ENCODE measurements at regions not wholly inside any gene's neighbourhood (a gene's known extent, or its start where the extent isn't known, plus 50 kb on each side); places are given as distances from the start of the nearest gene placed in this dataset.

GRCh38 chr3:153840487-153840886 lies 280.7 kb upstream of the ARHGEF26 start:
- no peaks in the 10 kb centered on the region for H3K36me3 ChIP-seq
- no peaks in the 10 kb centered on the region for H3K27me3 ChIP-seq
- H3K9me3 ChIP-seq: no peaks in the 10 kb centered on the region
- H3K4me1 ChIP-seq: no peaks in the 10 kb centered on the region
- no peak overlapping the region for H3K4me3 ChIP-seq
- TF ChIP-seq, protein P1, sequence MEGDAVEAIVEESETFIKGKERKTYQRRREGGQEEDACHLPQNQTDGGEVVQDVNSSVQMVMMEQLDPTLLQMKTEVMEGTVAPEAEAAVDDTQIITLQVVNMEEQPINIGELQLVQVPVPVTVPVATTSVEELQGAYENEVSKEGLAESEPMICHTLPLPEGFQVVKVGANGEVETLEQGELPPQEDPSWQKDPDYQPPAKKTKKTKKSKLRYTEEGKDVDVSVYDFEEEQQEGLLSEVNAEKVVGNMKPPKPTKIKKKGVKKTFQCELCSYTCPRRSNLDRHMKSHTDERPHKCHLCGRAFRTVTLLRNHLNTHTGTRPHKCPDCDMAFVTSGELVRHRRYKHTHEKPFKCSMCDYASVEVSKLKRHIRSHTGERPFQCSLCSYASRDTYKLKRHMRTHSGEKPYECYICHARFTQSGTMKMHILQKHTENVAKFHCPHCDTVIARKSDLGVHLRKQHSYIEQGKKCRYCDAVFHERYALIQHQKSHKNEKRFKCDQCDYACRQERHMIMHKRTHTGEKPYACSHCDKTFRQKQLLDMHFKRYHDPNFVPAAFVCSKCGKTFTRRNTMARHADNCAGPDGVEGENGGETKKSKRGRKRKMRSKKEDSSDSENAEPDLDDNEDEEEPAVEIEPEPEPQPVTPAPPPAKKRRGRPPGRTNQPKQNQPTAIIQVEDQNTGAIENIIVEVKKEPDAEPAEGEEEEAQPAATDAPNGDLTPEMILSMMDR (IDR thresholded peaks at IDR 0.05): no peak
- DNase-seq (ENCODE audit: low spot score in 2 of 2): no peak
- intact Hi-C loops (cut with DNase I): no loop called here
- H3K27ac ChIP-seq: no peak overlapping the region

GRCh38 chr3:153843994-153844393 lies 277.2 kb upstream of the ARHGEF26 start:
- Histone ChIP-seq H3K27me3 (no peaks in the 10 kb centered on the region), H3K9me3 (no peaks in the 10 kb centered on the region), H3K27ac (no peak overlapping the region), H3K4me1 (no peaks in the 10 kb centered on the region), H3K4me3 (no peak overlapping the region), H3K36me3 (no peaks in the 10 kb centered on the region)
- DNase-seq (ENCODE audit: low spot score in 2 of 2): no peak
- intact Hi-C loops (cut with DNase I): no loop called here
- TF ChIP-seq, protein P1 (IDR thresholded peaks at IDR 0.05): no peak

DNA sequence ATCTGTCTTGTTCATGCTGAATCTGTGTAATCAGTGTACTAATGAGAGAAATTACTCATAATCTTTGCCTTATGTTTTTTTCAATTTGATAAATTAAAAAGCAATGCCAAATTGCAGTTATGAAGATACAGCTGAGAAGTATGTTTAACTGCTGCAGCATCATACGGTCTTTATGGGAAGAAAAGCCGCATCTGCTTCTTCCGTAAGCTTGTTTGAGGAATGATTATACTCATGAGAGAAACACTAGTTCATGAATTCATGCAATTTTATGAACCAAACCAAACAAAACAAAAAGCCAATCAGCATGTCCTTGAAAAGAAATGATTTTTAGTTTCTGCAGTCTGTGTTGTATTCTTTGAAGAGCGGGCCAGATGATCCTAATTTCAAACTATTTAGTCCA lies 275.9 kb upstream of the ARHGEF26 start:
- TF ChIP-seq, protein P1 (IDR thresholded peaks at IDR 0.05): no peak
- Histone ChIP-seq H3K4me3 (no peak overlapping the region), H3K27ac (no peak overlapping the region), H3K4me1 (no peaks in the 10 kb centered on the region), H3K9me3 (no peaks in the 10 kb centered on the region), H3K36me3 (no peaks in the 10 kb centered on the region), H3K27me3 (no peaks in the 10 kb centered on the region)
- intact Hi-C loops (cut with DNase I): no loop called here
- no peak for DNase-seq (ENCODE audit: low spot score in 2 of 2)

- TF ChIP-seq, protein P1 (IDR thresholded peaks at IDR 0.05): no peak
- intact Hi-C loops (cut with DNase I): no loop called here
- no peaks in the 10 kb centered on the region for H3K27me3 ChIP-seq
- H3K4me3 ChIP-seq: no peak overlapping the region
- no peak overlapping the region for H3K27ac ChIP-seq
- no peaks in the 10 kb centered on the region for H3K9me3 ChIP-seq
- H3K36me3 ChIP-seq: no peaks in the 10 kb centered on the region
- H3K4me1 ChIP-seq: no peaks in the 10 kb centered on the region
- DNase-seq (ENCODE audit: low spot score in 2 of 2): no peak
Measured at GRCh38 chr3:153848702-153849101, 272.5 kb upstream of the ARHGEF26 start.

DNA sequence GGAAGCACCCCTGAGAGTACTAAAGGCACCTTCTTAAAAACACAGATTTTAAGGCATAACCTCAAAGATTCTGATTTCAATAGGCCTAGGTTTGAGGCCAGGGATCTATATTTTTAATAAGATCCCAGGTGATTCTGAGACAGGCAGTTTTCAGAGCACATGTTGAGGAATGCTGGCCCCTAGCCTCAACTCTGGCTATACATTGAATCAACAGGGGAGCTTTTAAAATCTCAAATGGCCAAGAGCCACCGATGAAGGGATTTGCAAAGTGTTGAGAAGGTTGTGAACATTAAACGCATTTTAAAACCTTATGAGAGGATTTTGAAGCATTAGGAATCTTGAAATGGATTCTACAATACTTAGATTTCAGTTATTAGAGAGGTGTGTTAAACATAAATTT lies 268.8 kb upstream of the ARHGEF26 start:
- Histone ChIP-seq H3K4me3 (no peak overlapping the region), H3K36me3 (no peaks in the 10 kb centered on the region), H3K27ac (no peak overlapping the region), H3K27me3 (no peaks in the 10 kb centered on the region), H3K4me1 (no peaks in the 10 kb centered on the region), H3K9me3 (no peaks in the 10 kb centered on the region)
- TF ChIP-seq, protein P1 (IDR thresholded peaks at IDR 0.05): no peak
- DNase-seq (ENCODE audit: low spot score in 2 of 2): no peak
- intact Hi-C loops (cut with DNase I): no loop called here

GRCh38 chr3:153853163-153853562 lies 268.0 kb upstream of the ARHGEF26 start:
- Histone ChIP-seq H3K27me3 (no peaks in the 10 kb centered on the region), H3K27ac (no peak overlapping the region), H3K4me3 (no peak overlapping the region), H3K9me3 (no peaks in the 10 kb centered on the region), H3K36me3 (no peaks in the 10 kb centered on the region), H3K4me1 (no peaks in the 10 kb centered on the region)
- TF ChIP-seq, protein P1 (IDR thresholded peaks at IDR 0.05): no peak
- intact Hi-C loops (cut with DNase I): no loop called here
- no peak for DNase-seq (ENCODE audit: low spot score in 2 of 2)
